Posterior vena cava (tissue), 2 donors: ENCODE measurements at regions not wholly inside any gene's neighbourhood (a gene's known extent, or its start where the extent isn't known, plus 50 kb on each side); places are given as distances from the start of the nearest gene placed in this dataset.
A peak's percentile ranks its signal among the peaks of the same experiment; 100 is the strongest.

Experiments
- DNase-seq: peaks from one replicate; pipeline ENCODE4 v3.0.0-alpha.2; 2020; ENCODE audit warnings: low spot score
- intact Hi-C, 2 donors: fragments of 100-400 bp; cut with DNase I; formaldehyde crosslinking; loops; one replicate each; pipeline versions ENCODE4 v1.14.1 to v1.14.2; 2022 to 2023
- donor health status: DM: yes; HTN: yes; CAD: no.
- donor health status: DM: yes; HTN: yes; CAD: no.

DNA sequence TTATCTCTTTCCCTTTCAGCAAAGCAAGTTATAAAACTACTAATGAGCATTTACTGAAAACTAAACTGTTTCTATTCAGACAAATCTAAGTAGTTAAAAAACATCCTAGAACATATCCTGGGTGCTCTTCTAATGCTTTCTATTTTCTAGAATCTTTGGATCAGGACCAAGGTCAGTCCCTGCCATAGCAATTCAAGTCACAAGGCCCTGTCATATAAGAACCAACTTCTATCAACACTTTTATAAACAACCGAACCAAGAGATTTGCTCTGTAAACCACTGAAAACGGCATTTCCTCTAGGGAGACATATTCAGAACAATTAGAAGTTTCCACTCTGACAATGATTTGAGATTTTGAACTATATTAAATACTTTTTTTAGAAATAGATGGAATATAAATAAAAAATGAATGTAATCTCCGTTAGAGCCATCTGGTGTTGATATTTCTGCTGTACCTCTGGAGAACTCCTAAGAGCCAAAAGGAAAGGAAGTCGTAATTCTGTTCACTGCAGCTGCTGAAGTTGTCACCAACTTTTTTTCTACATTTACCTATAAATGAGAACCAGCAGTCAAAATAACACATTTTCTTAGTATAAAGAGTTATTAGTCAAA lies 51.4 kb upstream of the LGSN start:
- DNase-seq = no peak
- intact Hi-C loops = no loop called here

DNA sequence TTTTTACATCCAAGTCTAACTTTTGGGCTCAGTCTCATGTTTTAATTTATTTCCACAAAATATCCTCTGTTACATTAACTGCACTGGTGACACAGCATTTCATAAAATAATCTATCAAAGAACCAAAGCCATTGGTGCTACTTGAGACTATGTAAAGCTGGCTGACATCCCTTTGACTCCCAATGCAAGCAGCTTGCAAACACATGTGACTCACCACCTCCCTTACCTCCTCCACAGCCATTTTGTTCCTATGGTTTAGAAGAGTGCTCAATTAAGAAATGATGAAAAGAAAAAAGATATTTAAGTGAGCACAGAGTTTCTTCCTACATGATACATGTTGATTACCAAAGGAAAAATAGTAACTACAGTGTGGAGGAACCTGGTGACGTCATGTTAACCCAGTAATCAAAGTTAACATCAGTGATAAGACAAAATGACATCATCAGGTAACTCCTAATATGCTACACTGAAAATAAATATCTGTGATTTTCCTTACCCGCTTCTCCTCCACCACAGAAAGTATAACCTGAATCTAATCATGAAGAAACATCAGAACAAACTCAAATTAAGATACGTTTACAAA lies 53.3 kb upstream of the LGSN start:
- intact Hi-C loops = no loop called here
- DNase-seq = no peak

DNA sequence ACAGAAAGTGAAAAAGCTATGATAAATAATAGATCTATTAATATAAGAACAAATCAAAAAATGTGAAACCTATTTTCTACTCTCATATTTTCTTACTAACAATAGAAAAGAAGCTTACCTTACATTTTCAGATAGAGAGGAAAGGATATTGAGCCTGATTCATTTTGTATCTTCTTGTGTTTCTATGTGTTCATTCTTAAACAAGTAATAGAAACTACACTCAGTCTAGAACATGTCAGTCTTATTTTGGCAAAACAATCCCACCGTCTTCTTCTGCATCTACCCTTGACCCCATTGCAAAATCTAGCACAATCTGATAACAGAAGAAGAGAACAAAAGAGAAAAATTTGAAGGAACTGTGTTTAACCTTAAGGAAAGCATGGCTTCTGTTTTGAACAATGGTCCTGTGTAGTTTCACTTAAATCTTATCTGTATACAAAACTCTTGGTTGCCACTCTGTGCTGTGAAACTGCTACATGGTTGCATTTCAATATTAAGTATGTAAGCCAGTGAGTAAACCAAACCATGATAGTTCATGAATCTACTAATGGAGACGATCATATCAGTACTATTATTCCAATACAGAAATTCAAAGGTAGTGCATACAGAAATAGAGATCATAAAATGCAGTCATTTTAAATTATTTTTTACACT lies 69.5 kb upstream of the LGSN start:
- no peak for DNase-seq
- intact Hi-C loops = no loop called here

DNA sequence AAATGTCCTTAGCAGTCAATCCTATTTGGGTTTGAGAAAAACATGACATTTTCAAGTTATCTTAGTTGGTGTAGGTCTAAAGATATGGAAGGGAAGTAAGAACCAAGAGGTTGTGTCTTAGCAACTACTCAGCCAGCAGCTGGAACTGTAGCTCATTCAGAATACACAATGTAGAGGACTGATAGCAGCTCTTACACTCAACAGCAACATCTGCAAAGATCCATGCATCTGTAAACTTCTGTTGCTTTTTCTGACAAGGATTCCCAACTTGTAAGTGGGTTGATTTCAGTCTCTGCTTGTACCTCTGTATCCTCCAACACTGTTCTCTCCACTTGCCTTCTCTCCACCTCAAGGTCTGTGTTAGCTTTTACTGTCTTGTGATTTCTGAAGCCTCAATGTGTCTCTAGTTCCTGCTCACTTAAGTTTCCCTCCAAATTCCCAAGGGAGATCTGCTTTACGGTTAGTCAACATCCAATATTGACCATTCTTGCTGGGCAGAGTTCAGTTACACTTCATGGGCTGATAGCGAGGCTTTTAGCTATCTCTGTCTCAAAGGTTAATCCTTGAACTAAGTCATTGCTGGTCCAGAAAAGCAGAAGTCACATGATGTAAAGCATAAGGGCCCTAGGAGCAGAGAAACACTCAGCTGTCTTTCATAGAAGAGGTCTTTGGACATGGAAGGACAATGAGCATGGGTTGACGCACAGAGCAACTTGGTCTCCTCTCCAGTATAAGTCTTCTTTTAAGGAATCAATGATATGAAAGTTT lies 71.6 kb upstream of the LGSN start:
- DNase-seq = no peak
- intact Hi-C loops = no loop called here

DNA sequence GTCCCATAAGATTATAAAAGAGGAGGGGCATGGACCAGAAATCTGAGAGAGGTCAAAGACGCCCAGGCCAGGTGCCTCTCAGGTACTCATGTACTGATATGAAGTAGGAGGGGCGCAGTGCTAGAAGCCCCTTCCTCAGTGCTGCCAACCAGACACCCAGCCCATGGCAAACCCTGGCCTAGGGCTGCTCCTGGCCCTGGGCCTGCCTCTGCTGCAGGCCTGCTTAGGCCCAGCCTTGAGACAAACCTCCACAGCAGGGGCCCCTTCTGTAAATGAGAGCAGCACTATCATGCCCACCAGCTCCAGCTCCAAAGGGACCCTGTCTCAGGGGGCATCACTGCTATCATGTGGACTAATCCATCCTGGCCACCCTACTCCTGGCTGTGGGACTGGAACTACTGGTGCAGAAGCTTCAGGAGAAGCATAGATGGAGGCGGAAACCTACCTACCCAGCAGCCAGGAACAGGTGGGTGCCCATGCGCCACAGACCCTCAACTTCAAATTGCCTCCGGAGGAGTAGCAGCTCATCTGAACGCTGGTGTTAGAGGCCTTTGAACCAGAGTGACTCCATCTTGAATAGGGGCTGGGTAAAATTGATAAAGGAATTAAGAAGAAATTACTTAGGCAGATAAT lies 72.4 kb upstream of the LGSN start:
- intact Hi-C loops = no loop called here
- DNase-seq = no peak

DNA sequence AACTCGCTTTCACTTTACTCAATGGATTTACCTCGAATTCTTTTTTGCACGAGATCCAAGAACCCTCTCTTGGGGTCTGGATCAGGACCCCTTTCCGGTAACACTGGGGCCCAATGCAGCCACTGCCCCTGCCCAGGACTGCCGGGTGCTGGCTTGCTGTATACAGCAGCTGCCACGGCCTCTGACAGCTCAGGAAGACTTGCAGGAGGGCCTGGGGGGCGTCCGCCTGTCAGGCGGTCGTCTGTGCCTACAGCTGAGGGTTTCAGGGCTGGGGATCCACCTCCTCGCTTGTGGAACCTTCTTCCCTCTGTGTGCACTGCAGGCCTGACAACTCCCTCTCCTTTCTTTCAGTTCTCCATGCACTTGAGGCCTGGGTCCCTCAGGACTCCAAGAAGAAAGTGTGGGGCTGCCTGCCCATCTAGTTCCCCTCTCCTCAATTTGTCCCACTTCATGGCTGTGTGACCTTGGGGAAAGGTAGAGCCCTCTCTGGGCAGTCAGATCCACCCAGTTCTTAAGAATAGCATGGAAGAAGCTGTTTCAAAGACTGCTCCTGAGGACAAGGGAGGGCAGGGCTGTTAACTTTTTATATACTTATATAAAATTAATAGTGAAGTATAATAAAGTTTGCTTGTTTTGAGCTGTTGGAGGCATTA lies 75.0 kb upstream of the LGSN start:
- intact Hi-C loops = no loop called here

DNA sequence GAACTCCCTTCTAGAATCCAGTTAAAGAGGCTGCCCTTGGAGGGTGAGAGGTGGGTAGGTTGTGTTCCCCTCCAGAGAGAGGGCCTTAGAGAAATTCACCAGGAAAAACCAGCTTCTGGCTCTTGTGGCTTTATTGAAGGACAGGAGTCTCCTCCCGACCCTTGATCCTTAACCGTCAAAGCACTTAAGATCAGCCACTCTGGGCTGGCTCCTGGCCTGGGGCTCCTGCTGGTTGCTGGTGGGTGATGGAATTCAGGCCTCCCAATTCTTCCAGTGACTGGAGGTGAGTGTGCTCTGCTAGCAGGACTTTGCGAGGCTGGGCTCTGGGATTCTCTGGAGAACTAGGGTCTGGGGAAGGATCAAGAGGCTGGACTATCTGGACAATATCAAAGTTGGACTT lies 75.6 kb upstream of the LGSN start:
- intact Hi-C loops = no loop called here
- peak; percentile 30 for DNase-seq

More for the DNA sequence above, 75.0 kb upstream of the LGSN start:
- DNase-seq = peak; percentile 42

DNA sequence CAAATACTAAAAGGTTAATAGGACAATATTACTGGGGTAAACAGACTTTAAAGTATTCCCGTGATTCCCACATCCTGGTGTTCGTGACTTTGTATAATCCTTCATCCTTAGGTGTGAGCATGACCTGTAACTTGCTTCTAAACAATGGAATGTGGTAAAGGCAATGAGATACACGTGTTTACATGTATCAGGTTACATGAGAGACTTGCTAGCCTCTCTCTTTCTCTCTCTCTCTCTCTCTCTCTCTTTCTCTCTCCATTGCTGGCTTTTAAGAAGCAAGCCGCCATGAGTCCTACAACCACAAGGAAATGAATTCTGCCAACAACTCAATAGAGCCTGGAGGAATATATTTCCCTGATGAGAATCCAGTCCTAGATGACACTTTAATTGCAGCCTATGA lies 83.9 kb upstream of the LGSN start:
- intact Hi-C loops = no loop called here
- no peak for DNase-seq

DNA sequence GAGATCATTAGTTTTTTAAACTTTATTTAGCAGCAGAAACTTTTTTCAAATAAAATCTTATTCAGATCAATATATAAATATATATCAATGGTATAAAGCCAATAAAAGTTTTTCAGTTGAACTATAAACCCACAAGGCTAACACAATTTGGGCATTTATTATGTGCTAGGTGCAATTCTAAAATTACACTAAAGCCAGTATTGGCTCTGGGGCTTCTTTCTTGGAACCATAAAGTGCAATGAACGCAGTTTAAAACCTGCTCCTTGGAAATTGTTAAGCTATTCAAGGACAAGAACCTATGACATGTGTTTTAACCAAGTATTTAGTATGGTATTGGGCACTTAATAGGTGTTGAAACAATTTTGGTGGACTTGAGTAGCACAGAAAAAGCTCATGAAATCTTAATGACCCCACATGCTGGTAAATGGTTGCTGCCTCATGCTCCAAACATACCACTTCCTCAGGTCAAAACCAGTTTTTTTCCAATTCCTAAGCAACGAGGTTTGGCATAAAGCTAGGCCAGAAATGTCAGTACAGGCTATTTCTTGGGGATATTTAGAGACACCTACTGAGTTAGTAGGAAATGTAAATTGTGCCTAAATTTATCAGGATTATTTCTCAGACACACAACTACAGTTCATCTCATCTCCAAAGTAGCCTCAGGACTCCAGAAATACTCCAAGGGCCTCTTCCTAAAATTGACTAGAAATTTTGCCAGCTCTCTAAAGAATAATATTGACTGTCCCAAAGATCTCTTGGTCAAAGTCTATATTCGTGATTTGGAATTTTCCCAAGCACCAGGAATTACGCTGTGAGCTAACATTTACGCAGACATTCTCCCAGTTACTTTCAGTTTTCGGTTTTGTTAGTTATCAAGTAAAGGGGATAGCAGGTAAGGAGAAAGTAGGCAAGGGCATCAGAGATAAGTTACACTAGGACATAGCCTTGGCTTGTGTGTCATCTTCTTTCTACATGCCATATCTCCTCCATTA lies 90.9 kb upstream of the LGSN start:
- intact Hi-C loops = no loop called here
- DNase-seq = no peak

DNA sequence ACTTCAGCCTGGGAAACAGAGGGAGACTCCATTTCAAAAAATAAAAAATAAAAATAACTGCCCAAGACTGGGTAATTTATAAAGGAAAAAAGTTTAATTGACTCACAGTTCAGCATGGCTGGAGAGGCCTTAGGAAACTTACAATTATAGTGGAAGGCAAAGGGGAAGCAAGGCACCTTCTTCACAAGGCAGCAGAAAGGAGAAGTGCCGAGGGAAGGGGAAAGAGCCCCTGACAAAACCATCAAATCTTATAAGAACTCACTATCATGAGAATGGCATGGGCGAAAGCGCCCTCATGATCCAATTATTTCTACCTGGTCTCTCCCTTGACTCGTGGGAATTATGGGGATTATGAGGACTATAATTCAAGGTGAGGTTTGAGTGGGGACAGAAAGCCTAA lies 95.5 kb upstream of the LGSN start:
- no peak for DNase-seq
- intact Hi-C loops = no loop called here

DNA sequence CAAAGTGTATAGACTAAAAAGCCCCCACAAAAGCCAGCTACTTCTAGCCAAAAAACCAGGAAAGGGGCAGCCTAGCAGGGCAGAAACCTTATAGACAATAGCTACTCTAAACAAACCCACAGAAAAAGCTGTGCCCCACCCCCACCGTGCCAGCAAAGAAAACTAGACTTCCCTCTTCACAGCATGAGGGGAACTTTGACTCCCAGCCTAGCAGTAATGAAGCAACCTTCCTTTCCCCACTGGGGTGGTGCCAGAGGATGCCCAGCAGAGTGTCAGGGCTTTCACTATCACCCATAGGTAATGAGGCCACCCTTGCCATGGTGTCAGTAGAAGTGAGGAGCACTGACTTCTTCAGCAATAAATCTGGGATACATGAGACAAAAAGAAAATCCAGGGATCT lies 99.0 kb upstream of the LGSN start:
- DNase-seq = no peak
- intact Hi-C loops = no loop called here

DNA sequence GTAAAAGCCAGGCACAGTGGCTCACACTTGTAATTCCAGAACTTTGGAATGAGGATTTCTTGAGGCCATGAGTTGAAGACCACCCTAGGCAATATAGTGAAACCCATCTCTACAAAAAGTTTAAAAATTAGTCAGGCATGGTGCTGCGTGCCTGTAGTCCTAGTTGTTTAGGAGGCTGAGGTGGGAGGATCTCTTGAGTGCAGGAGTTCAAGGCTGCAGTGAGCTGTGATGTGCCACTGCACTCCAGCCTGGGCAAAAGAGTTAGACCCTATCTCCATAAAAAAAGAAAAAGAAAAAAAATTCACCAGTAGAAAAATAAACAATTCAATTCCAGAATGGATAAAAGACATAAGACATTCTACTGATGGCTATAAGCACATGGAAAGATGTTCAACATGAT lies 104.9 kb upstream of the LGSN start:
- no peak for DNase-seq

DNA sequence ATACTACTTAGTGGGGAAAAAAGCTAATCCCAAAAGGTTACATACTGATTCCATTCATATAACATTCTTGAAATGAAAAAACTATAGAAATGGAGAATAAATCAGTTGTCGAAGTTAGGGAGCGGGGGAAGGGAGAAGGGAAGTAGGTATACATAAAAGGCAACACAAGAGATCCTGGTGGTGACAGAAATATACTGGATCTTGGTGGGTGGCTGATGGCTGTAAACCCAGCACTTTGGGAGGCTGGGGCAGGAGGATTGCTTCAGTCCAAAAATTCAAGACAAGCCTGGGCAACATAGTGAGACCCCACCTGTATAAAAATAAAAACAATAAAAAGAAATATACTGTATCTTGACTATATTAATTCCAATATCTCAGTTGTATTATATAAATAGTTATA lies 105.7 kb upstream of the LGSN start:
- intact Hi-C loops = no loop called here
- no peak for DNase-seq

More for the DNA sequence above, 104.9 kb upstream of the LGSN start:
- intact Hi-C loops = no loop called here

DNA sequence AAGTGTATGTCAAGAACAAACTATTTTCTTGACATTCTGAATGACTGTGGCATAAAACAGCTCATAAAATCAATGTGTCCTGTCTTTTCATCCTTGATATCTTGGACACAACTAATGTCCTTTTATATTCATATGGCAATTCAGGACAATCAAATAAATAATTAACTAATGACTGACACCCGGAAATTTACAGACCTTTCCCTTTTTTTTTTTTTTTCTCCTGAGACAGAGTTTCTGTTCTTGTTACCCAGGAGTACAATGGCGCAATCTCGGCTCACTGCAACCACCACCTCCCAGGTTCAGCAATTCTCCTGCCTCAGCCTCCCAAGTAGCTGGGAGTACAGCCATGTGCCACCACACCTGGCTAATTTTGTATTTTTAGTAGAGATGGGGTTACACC lies 107.1 kb upstream of the LGSN start:
- no peak for DNase-seq
- intact Hi-C loops = no loop called here

DNA sequence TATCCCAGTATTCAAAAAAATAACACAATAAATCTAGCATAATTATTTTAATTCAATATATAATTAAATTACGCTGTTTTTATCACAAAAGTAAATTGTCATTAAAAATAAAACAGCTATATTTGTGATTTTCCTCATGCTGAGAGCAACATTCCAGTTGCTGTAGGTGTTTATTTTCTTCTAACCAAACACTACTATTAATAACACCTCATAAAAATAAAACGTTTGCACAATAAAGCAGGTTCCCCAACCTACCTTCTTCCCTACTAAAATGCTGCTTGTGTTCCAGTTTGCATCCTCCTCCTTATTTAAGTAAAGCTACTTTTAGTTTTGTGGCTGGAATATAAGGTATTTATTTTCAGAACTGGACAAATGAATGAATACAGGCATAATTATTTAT lies 108.2 kb upstream of the LGSN start:
- intact Hi-C loops = no loop called here

DNA sequence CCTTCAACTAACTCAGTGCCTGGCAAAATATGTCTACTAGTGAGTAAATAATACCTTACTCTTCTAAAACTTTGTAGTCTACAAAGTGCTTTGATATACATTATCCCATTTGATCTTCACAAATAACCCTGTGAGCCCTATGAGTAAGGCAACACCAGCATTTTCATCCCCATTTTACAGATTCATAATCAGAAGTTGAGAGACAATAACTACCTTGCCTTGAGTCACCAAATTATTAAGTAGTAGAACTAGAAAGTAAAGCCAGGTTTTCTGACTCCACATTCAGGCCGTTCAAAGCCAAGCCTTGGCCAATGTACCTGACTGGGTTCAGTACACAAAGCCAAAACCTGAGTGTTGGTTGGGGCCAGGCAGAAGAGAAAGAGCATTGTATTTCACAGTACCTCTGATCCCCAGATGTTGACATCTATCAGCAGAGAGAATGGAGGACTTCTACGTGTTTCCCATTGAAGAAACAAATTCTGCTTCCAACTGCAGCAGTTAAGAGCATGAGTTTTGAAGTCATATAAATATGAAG lies 111.3 kb upstream of the LGSN start:
- intact Hi-C loops = no loop called here
- DNase-seq = no peak

More for the DNA sequence above, 108.2 kb upstream of the LGSN start:
- no peak for DNase-seq

DNA sequence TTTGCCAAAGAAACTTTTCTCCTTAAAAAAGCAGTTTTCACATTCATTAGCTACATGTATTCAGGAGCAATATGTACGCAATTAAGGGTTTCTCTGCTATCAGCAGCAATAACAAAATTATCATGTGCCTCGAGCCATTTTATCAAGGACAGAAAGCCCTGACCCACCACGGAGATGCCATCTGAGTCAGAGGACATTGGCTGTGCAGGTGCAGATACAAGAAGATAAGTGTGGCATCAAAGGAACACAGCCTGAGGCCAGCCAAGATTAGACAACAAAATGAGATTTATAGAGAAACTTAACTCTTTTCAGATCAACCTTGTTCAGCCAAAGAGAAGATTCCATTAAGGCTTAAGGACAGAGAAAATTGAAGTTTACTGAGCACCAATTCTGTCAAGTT lies 115.2 kb upstream of the LGSN start:
- no peak for DNase-seq
- intact Hi-C loops = no loop called here

DNA sequence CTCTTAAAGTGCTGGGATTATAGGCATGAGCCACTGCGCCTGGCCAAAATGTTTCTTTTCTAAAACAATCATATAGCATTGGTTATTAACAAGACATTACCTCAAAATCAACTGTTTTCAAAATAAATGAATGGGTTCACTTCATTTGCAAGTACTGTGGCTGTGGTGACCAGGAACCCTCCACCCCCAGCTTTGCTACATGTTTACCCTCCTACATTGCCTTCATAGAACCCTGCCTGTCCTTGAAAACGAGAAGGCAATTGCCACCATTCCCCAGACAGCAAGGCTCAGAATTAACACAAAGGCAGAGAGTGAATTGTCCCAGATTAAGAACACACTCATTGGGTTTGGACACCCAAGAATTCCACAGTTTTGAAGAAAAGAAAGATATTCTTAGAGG lies 116.6 kb upstream of the LGSN start:
- intact Hi-C loops = no loop called here
- DNase-seq = no peak
